ENCODE measurements at regions not wholly inside any gene's neighbourhood (a gene's known extent, or its start where the extent isn't known, plus 50 kb on each side); places are given as distances from the start of the nearest gene placed in this dataset.

DNA sequence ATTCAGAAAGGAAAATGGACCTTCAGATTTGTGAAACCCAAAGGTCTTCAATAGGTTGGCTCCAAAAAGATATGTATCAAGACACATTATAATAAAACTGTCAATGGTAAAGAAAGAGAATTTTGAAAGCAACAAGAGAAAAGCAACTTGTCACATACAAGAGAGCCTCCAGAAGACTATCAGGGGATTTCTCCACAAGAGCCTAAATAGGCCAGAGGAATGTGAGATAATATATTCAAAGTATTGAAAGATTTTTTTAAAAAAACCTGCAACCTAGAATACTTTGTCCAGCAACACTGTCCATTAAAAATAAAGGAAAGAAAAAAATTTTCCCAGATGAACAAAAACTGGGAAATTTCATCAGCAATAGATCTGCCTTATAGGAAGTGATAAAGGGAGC is 869.6 kb upstream of the ADGRL2 start:
- intact Hi-C loops (cut with DNase I): no loop called here
- no peaks in the 10 kb centered on the region for H3K36me3 ChIP-seq
- peaks cover 0 to 6% (median 4%) of the 10 kb centered on the region in 4 donors for H3K9me3 ChIP-seq
- H3K4me3 ChIP-seq: no peak overlapping the region
- no peak overlapping the region for H3K27ac ChIP-seq
- no peaks in the 10 kb centered on the region for H3K4me1 ChIP-seq
- H3K27me3 ChIP-seq: no peaks in the 10 kb centered on the region
- no peak for TF ChIP-seq EP300 (IDR thresholded peaks at IDR 0.05)
- no peak for TF ChIP-seq POLR2A (IDR thresholded peaks at IDR 0.05)
- TF ChIP-seq, protein P1, sequence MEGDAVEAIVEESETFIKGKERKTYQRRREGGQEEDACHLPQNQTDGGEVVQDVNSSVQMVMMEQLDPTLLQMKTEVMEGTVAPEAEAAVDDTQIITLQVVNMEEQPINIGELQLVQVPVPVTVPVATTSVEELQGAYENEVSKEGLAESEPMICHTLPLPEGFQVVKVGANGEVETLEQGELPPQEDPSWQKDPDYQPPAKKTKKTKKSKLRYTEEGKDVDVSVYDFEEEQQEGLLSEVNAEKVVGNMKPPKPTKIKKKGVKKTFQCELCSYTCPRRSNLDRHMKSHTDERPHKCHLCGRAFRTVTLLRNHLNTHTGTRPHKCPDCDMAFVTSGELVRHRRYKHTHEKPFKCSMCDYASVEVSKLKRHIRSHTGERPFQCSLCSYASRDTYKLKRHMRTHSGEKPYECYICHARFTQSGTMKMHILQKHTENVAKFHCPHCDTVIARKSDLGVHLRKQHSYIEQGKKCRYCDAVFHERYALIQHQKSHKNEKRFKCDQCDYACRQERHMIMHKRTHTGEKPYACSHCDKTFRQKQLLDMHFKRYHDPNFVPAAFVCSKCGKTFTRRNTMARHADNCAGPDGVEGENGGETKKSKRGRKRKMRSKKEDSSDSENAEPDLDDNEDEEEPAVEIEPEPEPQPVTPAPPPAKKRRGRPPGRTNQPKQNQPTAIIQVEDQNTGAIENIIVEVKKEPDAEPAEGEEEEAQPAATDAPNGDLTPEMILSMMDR (IDR thresholded peaks at IDR 0.05): no peak
- no peak for TF ChIP-seq POLR2AphosphoS5 (IDR thresholded peaks at IDR 0.05)
- no peak for DNase-seq

DNA sequence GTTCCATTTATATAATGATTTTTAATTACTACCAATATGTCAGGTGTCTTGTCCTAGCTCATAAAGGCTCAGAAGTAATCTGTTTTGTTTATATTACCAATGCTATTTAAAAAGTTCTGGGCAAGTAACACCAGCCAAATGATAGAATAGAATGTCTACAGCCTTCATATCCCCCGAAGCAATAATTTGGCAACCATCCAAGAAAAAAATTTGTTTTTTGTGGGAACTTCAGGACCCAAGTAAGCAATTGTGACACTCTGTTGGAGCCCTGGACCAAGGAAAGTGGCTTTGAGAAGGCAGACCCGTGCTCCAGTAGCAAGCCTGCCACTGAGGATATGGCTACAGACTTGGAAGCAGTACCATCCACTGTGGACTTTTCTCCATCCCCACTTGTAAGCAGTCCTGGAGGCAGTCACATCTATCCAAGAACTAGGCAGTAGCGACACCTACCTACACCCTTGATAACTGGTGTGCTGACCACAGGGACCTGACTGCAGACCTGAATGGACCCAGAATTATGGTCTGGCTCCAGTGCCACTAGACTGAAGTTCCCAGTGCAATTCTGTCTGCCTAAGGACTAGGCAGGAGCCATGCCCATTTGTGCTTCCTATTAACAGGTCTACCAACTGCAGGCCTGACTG is 870.7 kb upstream of the ADGRL2 start:
- TF ChIP-seq EP300 (IDR thresholded peaks at IDR 0.05) (no peak), POLR2A (IDR thresholded peaks at IDR 0.05) (no peak), POLR2AphosphoS5 (IDR thresholded peaks at IDR 0.05) (no peak)
- TF ChIP-seq, protein P1 (IDR thresholded peaks at IDR 0.05): no peak
- Histone ChIP-seq H3K27me3 (no peaks in the 10 kb centered on the region), H3K9me3 (peaks cover 0 to 6% (median 4%) of the 10 kb centered on the region in 4 donors), H3K4me1 (no peaks in the 10 kb centered on the region), H3K27ac (no peak overlapping the region), H3K4me3 (no peak overlapping the region), H3K36me3 (no peaks in the 10 kb centered on the region)
- WGBS, 2 donors: 71 to 86% methylated on average over 3 of the region's 3 CpGs
- intact Hi-C loops (cut with DNase I): no loop called here
- no peak for DNase-seq

DNA sequence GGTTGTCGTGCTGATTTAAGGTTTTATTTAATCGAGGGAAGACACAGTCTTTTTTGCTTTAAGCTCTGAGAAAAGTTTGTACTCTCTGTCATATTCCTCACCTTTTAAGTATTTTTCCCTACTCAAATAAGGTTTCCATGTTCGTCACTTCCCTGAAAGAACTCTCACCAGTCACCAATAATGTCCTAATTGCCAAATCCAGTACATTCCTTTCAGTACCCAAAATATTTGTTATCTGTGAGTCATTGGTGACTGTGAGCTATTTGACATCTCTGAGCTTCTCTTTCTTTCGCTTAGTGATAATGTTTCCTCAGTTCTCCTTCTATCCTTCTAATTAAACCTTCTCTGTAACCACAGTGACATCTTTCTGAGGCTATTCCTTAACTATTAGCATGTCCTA is 874.2 kb upstream of the ADGRL2 start:
- WGBS, 2 donors: 83 to 87% methylated on average over 4 of the region's 4 CpGs
- H3K27me3 ChIP-seq: no peaks in the 10 kb centered on the region
- no peak overlapping the region for H3K4me3 ChIP-seq
- no peaks in the 10 kb centered on the region for H3K4me1 ChIP-seq
- H3K9me3 ChIP-seq: peaks cover 0 to 6% (median 4%) of the 10 kb centered on the region in 4 donors
- no peak overlapping the region for H3K27ac ChIP-seq
- no peaks in the 10 kb centered on the region for H3K36me3 ChIP-seq
- intact Hi-C loops (cut with DNase I): no loop called here
- TF ChIP-seq POLR2AphosphoS5 (IDR thresholded peaks at IDR 0.05) (no peak), EP300 (IDR thresholded peaks at IDR 0.05) (no peak), POLR2A (IDR thresholded peaks at IDR 0.05) (no peak)
- TF ChIP-seq, protein P1 (IDR thresholded peaks at IDR 0.05): no peak
- DNase-seq: no peak

DNA sequence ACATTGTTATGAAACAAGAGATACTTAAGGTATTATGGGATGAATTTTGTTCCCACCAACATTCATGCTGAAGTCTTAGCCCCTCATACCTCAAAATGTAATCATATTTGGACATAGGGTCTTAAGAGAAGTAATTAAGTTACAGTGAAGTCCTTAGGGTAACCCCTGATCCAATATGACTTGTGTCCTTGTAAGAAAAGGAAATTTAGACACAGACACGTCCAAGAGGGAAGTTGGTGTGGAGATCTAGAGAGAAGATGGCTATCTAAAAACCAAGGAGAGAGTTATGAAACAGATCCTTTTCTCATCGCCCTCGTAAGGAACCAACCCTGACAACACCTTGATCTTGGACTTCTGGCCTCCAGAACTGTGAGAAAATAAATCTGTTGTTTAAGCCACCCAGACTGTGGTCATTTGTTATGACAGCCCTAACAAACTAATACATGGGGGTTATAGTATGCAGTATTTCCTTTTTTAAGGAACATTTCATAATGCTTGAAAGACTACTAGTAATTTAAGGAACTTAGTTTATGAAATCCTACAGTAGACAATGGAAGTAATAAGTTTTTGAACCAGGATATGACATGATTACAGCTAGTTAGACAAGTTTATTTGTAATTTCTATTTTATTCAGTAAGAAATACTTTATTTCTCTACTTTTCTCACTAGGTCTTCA is 875.5 kb upstream of the ADGRL2 start:
- H3K36me3 ChIP-seq: no peaks in the 10 kb centered on the region

More for the DNA sequence above, 875.5 kb upstream of the ADGRL2 start:
- Histone ChIP-seq H3K4me1 (no peaks in the 10 kb centered on the region), H3K9me3 (peaks cover 0 to 2% (median under 1%) of the 10 kb centered on the region in 4 donors), H3K4me3 (no peak overlapping the region), H3K27ac (no peak overlapping the region), H3K27me3 (no peaks in the 10 kb centered on the region)
- TF ChIP-seq POLR2A (IDR thresholded peaks at IDR 0.05): no peak
- no peak for TF ChIP-seq EP300 (IDR thresholded peaks at IDR 0.05)
- TF ChIP-seq, protein P1 (IDR thresholded peaks at IDR 0.05): no peak
- no peak for TF ChIP-seq POLR2AphosphoS5 (IDR thresholded peaks at IDR 0.05)
- DNase-seq: no peak
- WGBS, 2 donors: 78 to 85% methylated on average over 3 of the region's 3 CpGs
- intact Hi-C loops (cut with DNase I): no loop called here

All from sigmoid colon (tissue), 6 donors.